Osteoblast (primary cell): ENCODE measurements at regions not wholly inside any gene's neighbourhood (a gene's known extent, or its start where the extent isn't known, plus 50 kb on each side); places are given as distances from the start of the nearest gene placed in this dataset.

Experiments
- DNase-seq: peaks from one replicate; pipeline ENCODE4 v3.0.0; 2011; ENCODE audit warnings: low spot score, mixed read lengths; ENCODE audit not compliant: insufficient read length; ENCODE audit errors: missing footprints
- H2AFZ ChIP-seq: 2 replicates; pipeline ENCODE4 v1.6.0; 2011; ENCODE audit warnings: mild to moderate bottlenecking, low read length
- H3K27ac ChIP-seq: 2 replicates; pipeline ENCODE4 v1.5.1; 2011; ENCODE audit warnings: mild to moderate bottlenecking, low read depth, low read length, moderate library complexity
- H3K27me3 ChIP-seq: 2 replicates; pipeline ENCODE4 v1.6.0; 2012; ENCODE audit warnings: mild to moderate bottlenecking, control low read depth, inconsistent platforms, low read length, moderate library complexity; ENCODE audit not compliant: insufficient read depth
- H3K36me3 ChIP-seq: 2 replicates; pipeline ENCODE4 v1.5.1; 2011; ENCODE audit warnings: mild to moderate bottlenecking, low read length, control low read depth, moderate library complexity; ENCODE audit not compliant: insufficient read depth
- H3K4me1 ChIP-seq: 2 replicates; pipeline ENCODE4 v1.5.1; 2011; ENCODE audit warnings: mild to moderate bottlenecking, low read length, control low read depth, moderate library complexity; ENCODE audit not compliant: insufficient read depth
- H3K4me2 ChIP-seq: 2 replicates; pipeline ENCODE4 v1.6.0; 2011; ENCODE audit warnings: mild to moderate bottlenecking, low read length; ENCODE audit not compliant: insufficient read depth
- H3K4me3 ChIP-seq: fragments of 200-600 bp; sonication (generic); 3 replicates; pipeline ENCODE4 v1.5.1; 2012; ENCODE audit warnings: mild to moderate bottlenecking, low read length, inconsistent platforms; ENCODE audit not compliant: insufficient read depth
- H3K79me2 ChIP-seq: 2 replicates; pipeline ENCODE4 v1.6.0; 2012; ENCODE audit warnings: mild to moderate bottlenecking, low read length, control low read depth, inconsistent platforms; ENCODE audit not compliant: insufficient read depth
- H3K9me3 ChIP-seq: 2 replicates; pipeline ENCODE4 v1.5.1; 2011; ENCODE audit warnings: low read depth, low read length, control low read depth
- H4K20me1 ChIP-seq: 2 replicates; pipeline ENCODE4 v1.6.0; 2012; ENCODE audit warnings: mild to moderate bottlenecking, low read length, control low read depth; ENCODE audit not compliant: insufficient read depth
- TF ChIP-seq, protein P1 (sequence below): IDR thresholded peaks from 2 replicates; pipeline ENCODE4 v1.5.1; 2011; ENCODE audit warnings: mild to moderate bottlenecking, low read depth, low read length, moderate library complexity; ENCODE audit errors: extremely low read depth

GRCh38 chr10:121282797-121283515 lies 315.3 kb downstream of the FGFR2 start:
- H4K20me1 ChIP-seq = no peaks in the 10 kb centered on the region
- no peaks in the 10 kb centered on the region for H3K9me3 ChIP-seq
- no peaks in the 10 kb centered on the region for H3K4me1 ChIP-seq
- no peaks in the 10 kb centered on the region for H3K79me2 ChIP-seq
- H3K27me3 ChIP-seq = no peaks in the 10 kb centered on the region
- H3K4me2 ChIP-seq = no peak overlapping the region
- H3K4me3 ChIP-seq = no peak overlapping the region
- no peak for DNase-seq
- no peak overlapping the region for H2AFZ ChIP-seq
- no peaks in the 10 kb centered on the region for H3K36me3 ChIP-seq
- H3K27ac ChIP-seq = no peak overlapping the region
- TF ChIP-seq, protein P1, sequence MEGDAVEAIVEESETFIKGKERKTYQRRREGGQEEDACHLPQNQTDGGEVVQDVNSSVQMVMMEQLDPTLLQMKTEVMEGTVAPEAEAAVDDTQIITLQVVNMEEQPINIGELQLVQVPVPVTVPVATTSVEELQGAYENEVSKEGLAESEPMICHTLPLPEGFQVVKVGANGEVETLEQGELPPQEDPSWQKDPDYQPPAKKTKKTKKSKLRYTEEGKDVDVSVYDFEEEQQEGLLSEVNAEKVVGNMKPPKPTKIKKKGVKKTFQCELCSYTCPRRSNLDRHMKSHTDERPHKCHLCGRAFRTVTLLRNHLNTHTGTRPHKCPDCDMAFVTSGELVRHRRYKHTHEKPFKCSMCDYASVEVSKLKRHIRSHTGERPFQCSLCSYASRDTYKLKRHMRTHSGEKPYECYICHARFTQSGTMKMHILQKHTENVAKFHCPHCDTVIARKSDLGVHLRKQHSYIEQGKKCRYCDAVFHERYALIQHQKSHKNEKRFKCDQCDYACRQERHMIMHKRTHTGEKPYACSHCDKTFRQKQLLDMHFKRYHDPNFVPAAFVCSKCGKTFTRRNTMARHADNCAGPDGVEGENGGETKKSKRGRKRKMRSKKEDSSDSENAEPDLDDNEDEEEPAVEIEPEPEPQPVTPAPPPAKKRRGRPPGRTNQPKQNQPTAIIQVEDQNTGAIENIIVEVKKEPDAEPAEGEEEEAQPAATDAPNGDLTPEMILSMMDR = no peak

GRCh38 chr10:121284936-121285335 lies 313.3 kb downstream of the FGFR2 start:
- Histone ChIP-seq H3K36me3 (no peaks in the 10 kb centered on the region), H2AFZ (no peak overlapping the region), H3K4me3 (no peak overlapping the region), H3K9me3 (no peaks in the 10 kb centered on the region), H3K4me2 (no peak overlapping the region), H3K27ac (no peak overlapping the region), H3K79me2 (no peaks in the 10 kb centered on the region), H3K27me3 (no peaks in the 10 kb centered on the region), H4K20me1 (no peaks in the 10 kb centered on the region), H3K4me1 (no peaks in the 10 kb centered on the region)
- TF ChIP-seq, protein P1 = no peak
- no peak for DNase-seq

DNA sequence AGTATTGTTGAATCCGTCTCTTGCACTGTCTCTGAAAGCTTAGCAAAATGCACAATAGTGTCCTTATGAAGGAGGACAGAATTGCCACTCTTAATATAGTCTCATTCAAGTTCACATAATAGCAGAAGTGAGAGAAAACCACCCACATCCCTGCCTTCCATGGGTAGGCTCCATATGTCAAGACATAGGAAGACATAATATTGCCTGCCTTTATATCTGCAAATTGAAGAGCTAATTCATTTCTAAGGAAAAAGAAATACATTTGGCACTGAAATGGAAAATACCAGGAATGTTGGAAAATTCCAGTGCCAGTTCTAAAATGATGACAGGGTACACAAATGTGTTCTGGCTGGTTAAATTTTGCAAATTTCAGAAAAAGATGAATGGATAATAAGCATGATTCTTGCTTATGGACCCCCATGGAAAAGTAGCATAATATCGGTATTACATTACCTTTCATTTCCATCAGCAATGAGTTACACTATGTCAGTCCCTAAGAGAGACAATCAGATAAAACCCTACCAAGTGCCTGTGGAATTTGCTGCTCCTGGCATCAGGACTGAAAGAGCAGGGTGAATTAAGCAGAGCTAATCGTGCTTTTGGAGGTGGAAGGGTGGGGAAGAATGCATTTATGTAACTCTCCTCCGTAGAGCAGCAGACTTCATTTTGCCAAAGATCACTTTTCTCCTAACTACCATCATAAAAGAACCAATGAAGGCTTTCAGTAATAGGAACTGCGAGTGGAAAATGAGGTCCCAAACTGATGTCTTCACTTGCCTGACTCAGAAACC lies 312.6 kb downstream of the FGFR2 start:
- Histone ChIP-seq H4K20me1 (no peaks in the 10 kb centered on the region), H3K4me3 (no peak overlapping the region), H3K27ac (no peak overlapping the region), H3K36me3 (no peaks in the 10 kb centered on the region), H3K4me2 (no peak overlapping the region), H3K4me1 (no peaks in the 10 kb centered on the region), H3K9me3 (no peaks in the 10 kb centered on the region), H2AFZ (no peak overlapping the region), H3K79me2 (no peaks in the 10 kb centered on the region), H3K27me3 (no peaks in the 10 kb centered on the region)
- DNase-seq = no peak
- TF ChIP-seq, protein P1 = no peak

GRCh38 chr10:121288011-121288410 lies 310.2 kb downstream of the FGFR2 start:
- H2AFZ ChIP-seq = no peak overlapping the region
- no peak overlapping the region for H3K27ac ChIP-seq
- H3K36me3 ChIP-seq = no peaks in the 10 kb centered on the region
- TF ChIP-seq, protein P1 = no peak
- no peaks in the 10 kb centered on the region for H3K27me3 ChIP-seq
- no peaks in the 10 kb centered on the region for H3K79me2 ChIP-seq
- no peak for DNase-seq
- no peaks in the 10 kb centered on the region for H3K9me3 ChIP-seq
- H3K4me2 ChIP-seq = no peak overlapping the region
- H4K20me1 ChIP-seq = no peaks in the 10 kb centered on the region
- H3K4me1 ChIP-seq = no peaks in the 10 kb centered on the region
- no peak overlapping the region for H3K4me3 ChIP-seq
